T-helper 9 cell (primary cell): ENCODE measurements at regions not wholly inside any gene's neighbourhood (a gene's known extent, or its start where the extent isn't known, plus 50 kb on each side); places are given as distances from the start of the nearest gene placed in this dataset.
A peak's percentile ranks its signal among the peaks of the same experiment; 100 is the strongest.
"Not testable (repeated sequence)": the region's sequence is repeated elsewhere in the genome, so short reads cannot be mapped to it uniquely, and the experiment has no call there.

ENCODE experiments used
- DNase-seq: peaks from one replicate; pipeline ENCODE4 v3.0.0-alpha.2; 2020

GRCh38 chr2:111484097-111484496 is 363.4 kb downstream of the BCL2L11 start:
- not testable (repeated sequence) for DNase-seq

GRCh38 chr2:111485895-111486294 is 365.2 kb downstream of the BCL2L11 start:
- DNase-seq: not testable (repeated sequence)

GRCh38 chr2:111488451-111488850 is 367.7 kb downstream of the BCL2L11 start:
- DNase-seq: not testable (repeated sequence)

GRCh38 chr2:111489460-111489859 is 368.7 kb downstream of the BCL2L11 start:
- DNase-seq: not testable (repeated sequence)

GRCh38 chr2:111491181-111491580 is 370.5 kb downstream of the BCL2L11 start:
- not testable (repeated sequence) for DNase-seq

GRCh38 chr2:111491614-111492013 is 370.9 kb downstream of the BCL2L11 start:
- not testable (repeated sequence) for DNase-seq

GRCh38 chr2:111492995-111493719 is 372.4 kb downstream of the BCL2L11 start:
- DNase-seq: not testable (repeated sequence)

GRCh38 chr2:111493720-111494078 is 373.0 kb downstream of the BCL2L11 start:
- DNase-seq: not testable (repeated sequence)

- peak; percentile 4 for DNase-seq
Measured at GRCh38 chr2:111494288-111494980, 373.7 kb downstream of the BCL2L11 start.

- DNase-seq: not testable (repeated sequence)
Measured at GRCh38 chr2:111494981-111495315, 374.2 kb downstream of the BCL2L11 start.

GRCh38 chr2:111495636-111496035 is 374.9 kb downstream of the BCL2L11 start:
- DNase-seq: not testable (repeated sequence)

GRCh38 chr2:111496176-111496575 is 375.5 kb downstream of the BCL2L11 start:
- DNase-seq: not testable (repeated sequence)

GRCh38 chr2:111496860-111497259 is 376.1 kb downstream of the BCL2L11 start:
- not testable (repeated sequence) for DNase-seq

- DNase-seq: not testable (repeated sequence)
Measured at GRCh38 chr2:111497270-111497669, 376.6 kb downstream of the BCL2L11 start.

GRCh38 chr2:111500536-111501062 is 379.9 kb downstream of the BCL2L11 start:
- not testable (repeated sequence) for DNase-seq

- not testable (repeated sequence) for DNase-seq
Measured at GRCh38 chr2:111503844-111504570, 380.0 kb downstream of the ANAPC1 start.

GRCh38 chr2:111504571-111504942 is 379.4 kb downstream of the ANAPC1 start:
- DNase-seq: not testable (repeated sequence)

GRCh38 chr2:111505267-111505666 is 378.7 kb downstream of the ANAPC1 start:
- not testable (repeated sequence) for DNase-seq

- not testable (repeated sequence) for DNase-seq
Measured at GRCh38 chr2:111506936-111507335, 377.1 kb downstream of the ANAPC1 start.

GRCh38 chr2:111509225-111509869 is 374.6 kb downstream of the ANAPC1 start:
- DNase-seq: not testable (repeated sequence)

- DNase-seq: not testable (repeated sequence)
Measured at GRCh38 chr2:111510384-111510783, 373.6 kb downstream of the ANAPC1 start.

GRCh38 chr2:111511062-111511461 is 372.9 kb downstream of the ANAPC1 start:
- DNase-seq: not testable (repeated sequence)

- not testable (repeated sequence) for DNase-seq
Measured at GRCh38 chr2:111512378-111512777, 371.6 kb downstream of the ANAPC1 start.
